WTC11 (cell line): ENCODE measurements at regions not wholly inside any gene's neighbourhood (a gene's known extent, or its start where the extent isn't known, plus 50 kb on each side); places are given as distances from the start of the nearest gene placed in this dataset.

Source experiments
- ATAC-seq: fragments of 200-7000 bp; cut with Tn5 transposase; 2 replicates; pipeline ENCODE4 v1.10.0; 2021; ENCODE audit warnings: mild to moderate bottlenecking, moderate library complexity
- CTCF ChIA-PET: fragments of 300-600 bp; sonication (Branson Sonifier 250); formaldehyde crosslinking; loops from one replicate; lab custom pipeline; 2021; ENCODE audit warnings: antibody characterized with exemption; lab: Charles Lee
- POLR2A ChIA-PET: fragments of 350-600 bp; sonication (Branson Sonifier 250); formaldehyde crosslinking; loops from one replicate; lab custom pipeline; 2021; ENCODE audit warnings: antibody characterized with exemption; lab: Charles Lee
- DNase-seq: peaks from one replicate; pipeline ENCODE4 v3.0.0; 2021; ENCODE audit warnings: low spot score
- H3K27ac Mint-ChIP-seq: 2 replicates; pipeline ENCODE4 v1.8.0; 2021; ENCODE audit warnings: mixed read lengths
- H3K27me3 Mint-ChIP-seq: 2 replicates; pipeline ENCODE4 v1.8.0; 2021; ENCODE audit warnings: low read depth, mild to moderate bottlenecking, moderate library complexity, mixed read lengths
- H3K36me3 Mint-ChIP-seq: 2 replicates; pipeline ENCODE4 v1.8.0; 2021; ENCODE audit warnings: mixed read lengths
- H3K4me1 Mint-ChIP-seq: 2 replicates; pipeline ENCODE4 v1.8.0; 2022; ENCODE audit warnings: mixed read lengths
- H3K4me3 Mint-ChIP-seq: 2 replicates; pipeline ENCODE4 v1.8.0; 2021; ENCODE audit warnings: mild to moderate bottlenecking, moderate library complexity, mixed read lengths
- H3K9me3 Mint-ChIP-seq: 2 replicates; pipeline ENCODE4 v1.8.0; 2021; ENCODE audit warnings: mixed read lengths
- CBFB ChIP-seq: sonication (generic); formaldehyde crosslinking; IDR thresholded peaks from 2 replicates; pipeline ENCODE4 v1.8.1; 2022; ENCODE audit warnings: mild to moderate bottlenecking, low read depth, missing genetic modification reagents
- CDX4 ChIP-seq: fragments of 250-450 bp; sonication (Bioruptor Pico); IDR thresholded peaks from 2 replicates; pipeline ENCODE4 v1.9.0; 2021; ENCODE audit warnings: moderate library complexity, mild to moderate bottlenecking, inconsistent platforms, borderline replicate concordance
- E2F5 ChIP-seq: sonication (generic); formaldehyde crosslinking; IDR thresholded peaks from 2 replicates; pipeline ENCODE4 v1.8.1; 2022; ENCODE audit warnings: mild to moderate bottlenecking, moderate library complexity, missing genetic modification reagents
- ESRRA ChIP-seq: sonication (generic); formaldehyde crosslinking; IDR thresholded peaks from 2 replicates; pipeline ENCODE4 v1.8.1; 2022; ENCODE audit warnings: mild to moderate bottlenecking, missing genetic modification reagents, borderline replicate concordance
- GABPB1 ChIP-seq: sonication (generic); formaldehyde crosslinking; IDR thresholded peaks from 2 replicates; pipeline ENCODE4 v1.8.1; 2023; ENCODE audit warnings: mild to moderate bottlenecking, missing genetic modification reagents
- OVOL2 ChIP-seq: fragments of 250-450 bp; sonication (Bioruptor Pico); IDR thresholded peaks from 2 replicates; pipeline ENCODE4 v1.9.0; 2021; ENCODE audit warnings: mild to moderate bottlenecking, borderline replicate concordance
- PRRX2 ChIP-seq: fragments of 250-450 bp; sonication (Bioruptor Pico); IDR thresholded peaks from 2 replicates; pipeline ENCODE4 v1.8.0; 2021; ENCODE audit warnings: mild to moderate bottlenecking
- SMAD4 ChIP-seq: sonication (generic); formaldehyde crosslinking; IDR thresholded peaks from 2 replicates; pipeline ENCODE4 v1.8.0; 2022; ENCODE audit warnings: mild to moderate bottlenecking, missing genetic modification reagents
- SP1 ChIP-seq: sonication (generic); formaldehyde crosslinking; conservative IDR thresholded peaks from 2 replicates; pipeline ENCODE4 v1.8.1; 2022; ENCODE audit warnings: missing genetic modification reagents
- TCF7 ChIP-seq: sonication (generic); formaldehyde crosslinking; IDR thresholded peaks from 2 replicates; pipeline ENCODE4 v1.8.0; 2022; ENCODE audit warnings: mild to moderate bottlenecking, low read depth, missing genetic modification reagents, moderate library complexity
- USF1 ChIP-seq: sonication (generic); formaldehyde crosslinking; IDR thresholded peaks from 2 replicates; pipeline ENCODE4 v1.8.0; 2022; ENCODE audit warnings: mild to moderate bottlenecking, missing genetic modification reagents
- ZNF121 ChIP-seq: sonication (generic); formaldehyde crosslinking; IDR thresholded peaks from 2 replicates; pipeline ENCODE4 v1.8.0; 2023; ENCODE audit warnings: missing genetic modification reagents
- ZNF423 ChIP-seq: fragments of 250-450 bp; sonication (Bioruptor Pico); IDR thresholded peaks from 2 replicates; pipeline ENCODE4 v2.1.2; 2022; ENCODE audit warnings: mild to moderate bottlenecking, moderate library complexity
- ZNF512 ChIP-seq: sonication (generic); formaldehyde crosslinking; IDR thresholded peaks from 2 replicates; pipeline ENCODE4 v1.8.1; 2022; ENCODE audit warnings: missing genetic modification reagents, borderline replicate concordance
- TF ChIP-seq, protein P1 (sequence below): sonication (generic); formaldehyde crosslinking; IDR thresholded peaks from 2 replicates; pipeline ENCODE4 v1.8.0; 2022; ENCODE audit warnings: mild to moderate bottlenecking, missing genetic modification reagents
- TF ChIP-seq, protein P2 (sequence below): sonication (generic); formaldehyde crosslinking; conservative IDR thresholded peaks from 2 replicates; pipeline ENCODE4 v1.8.1; 2023; ENCODE audit warnings: mild to moderate bottlenecking, low read depth, missing genetic modification reagents, moderate library complexity
- TF ChIP-seq, protein P3 (sequence below): fragments of 200-600 bp; IDR thresholded peaks from 2 replicates; pipeline ENCODE4 v1.8.0; 2022; ENCODE audit warnings: antibody characterized with exemption
- TF ChIP-seq, protein P4 (sequence below): sonication (generic); formaldehyde crosslinking; IDR thresholded peaks from 2 replicates; pipeline ENCODE4 v1.8.1; 2023; ENCODE audit warnings: mild to moderate bottlenecking, missing genetic modification reagents, borderline replicate concordance

- ATAC-seq (no peak), DNase-seq (no peak)
- no peaks in the 10 kb centered on the region for H3K36me3 Mint-ChIP-seq
- H3K4me3 Mint-ChIP-seq = no peak overlapping the region
- no peaks in the 10 kb centered on the region for H3K9me3 Mint-ChIP-seq
- no peak for TF ChIP-seq E2F5 (CRISPR knock-in tag)
- no peak for TF ChIP-seq CDX4
- TF ChIP-seq CBFB (CRISPR knock-in tag) = no peak
- TF ChIP-seq ZNF512 = no peak
- TF ChIP-seq ZNF423 (CRISPR knock-in tag) = no peak
- TF ChIP-seq GABPB1 (CRISPR knock-in tag) = no peak
- no peak for TF ChIP-seq USF1 (CRISPR knock-in tag)
- TF ChIP-seq SP1 (CRISPR knock-in tag) = no peak
- TF ChIP-seq ESRRA (CRISPR knock-in tag) = no peak
- TF ChIP-seq TCF7 = no peak
- TF ChIP-seq, protein P1, sequence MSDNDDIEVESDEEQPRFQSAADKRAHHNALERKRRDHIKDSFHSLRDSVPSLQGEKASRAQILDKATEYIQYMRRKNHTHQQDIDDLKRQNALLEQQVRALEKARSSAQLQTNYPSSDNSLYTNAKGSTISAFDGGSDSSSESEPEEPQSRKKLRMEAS = no peak
- TF ChIP-seq PRRX2 (CRISPR knock-in tag) = no peak
- TF ChIP-seq, protein P2, sequence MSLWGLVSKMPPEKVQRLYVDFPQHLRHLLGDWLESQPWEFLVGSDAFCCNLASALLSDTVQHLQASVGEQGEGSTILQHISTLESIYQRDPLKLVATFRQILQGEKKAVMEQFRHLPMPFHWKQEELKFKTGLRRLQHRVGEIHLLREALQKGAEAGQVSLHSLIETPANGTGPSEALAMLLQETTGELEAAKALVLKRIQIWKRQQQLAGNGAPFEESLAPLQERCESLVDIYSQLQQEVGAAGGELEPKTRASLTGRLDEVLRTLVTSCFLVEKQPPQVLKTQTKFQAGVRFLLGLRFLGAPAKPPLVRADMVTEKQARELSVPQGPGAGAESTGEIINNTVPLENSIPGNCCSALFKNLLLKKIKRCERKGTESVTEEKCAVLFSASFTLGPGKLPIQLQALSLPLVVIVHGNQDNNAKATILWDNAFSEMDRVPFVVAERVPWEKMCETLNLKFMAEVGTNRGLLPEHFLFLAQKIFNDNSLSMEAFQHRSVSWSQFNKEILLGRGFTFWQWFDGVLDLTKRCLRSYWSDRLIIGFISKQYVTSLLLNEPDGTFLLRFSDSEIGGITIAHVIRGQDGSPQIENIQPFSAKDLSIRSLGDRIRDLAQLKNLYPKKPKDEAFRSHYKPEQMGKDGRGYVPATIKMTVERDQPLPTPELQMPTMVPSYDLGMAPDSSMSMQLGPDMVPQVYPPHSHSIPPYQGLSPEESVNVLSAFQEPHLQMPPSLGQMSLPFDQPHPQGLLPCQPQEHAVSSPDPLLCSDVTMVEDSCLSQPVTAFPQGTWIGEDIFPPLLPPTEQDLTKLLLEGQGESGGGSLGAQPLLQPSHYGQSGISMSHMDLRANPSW = no peak
- TF ChIP-seq, protein P3, sequence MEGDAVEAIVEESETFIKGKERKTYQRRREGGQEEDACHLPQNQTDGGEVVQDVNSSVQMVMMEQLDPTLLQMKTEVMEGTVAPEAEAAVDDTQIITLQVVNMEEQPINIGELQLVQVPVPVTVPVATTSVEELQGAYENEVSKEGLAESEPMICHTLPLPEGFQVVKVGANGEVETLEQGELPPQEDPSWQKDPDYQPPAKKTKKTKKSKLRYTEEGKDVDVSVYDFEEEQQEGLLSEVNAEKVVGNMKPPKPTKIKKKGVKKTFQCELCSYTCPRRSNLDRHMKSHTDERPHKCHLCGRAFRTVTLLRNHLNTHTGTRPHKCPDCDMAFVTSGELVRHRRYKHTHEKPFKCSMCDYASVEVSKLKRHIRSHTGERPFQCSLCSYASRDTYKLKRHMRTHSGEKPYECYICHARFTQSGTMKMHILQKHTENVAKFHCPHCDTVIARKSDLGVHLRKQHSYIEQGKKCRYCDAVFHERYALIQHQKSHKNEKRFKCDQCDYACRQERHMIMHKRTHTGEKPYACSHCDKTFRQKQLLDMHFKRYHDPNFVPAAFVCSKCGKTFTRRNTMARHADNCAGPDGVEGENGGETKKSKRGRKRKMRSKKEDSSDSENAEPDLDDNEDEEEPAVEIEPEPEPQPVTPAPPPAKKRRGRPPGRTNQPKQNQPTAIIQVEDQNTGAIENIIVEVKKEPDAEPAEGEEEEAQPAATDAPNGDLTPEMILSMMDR = no peak
- H3K27ac Mint-ChIP-seq = no peak overlapping the region; the same call in 1 of the 2 replicates
- ChIA-PET CTCF (interaction anchor here (1.1 kb wide), 1 partner anchor 25 kb away, joined by 4 read pairs; no protein-coding TSS in a partner anchor), POLR2A (no interaction called here)
- no peaks in the 10 kb centered on the region for H3K27me3 Mint-ChIP-seq
- H3K4me1 Mint-ChIP-seq = peaks cover 36% of the 10 kb centered on the region
Observed at GRCh38 chr22:27441706-27442475, 359.7 kb downstream of the MN1 start.

- H3K9me3 Mint-ChIP-seq = no peaks in the 10 kb centered on the region
- DNase-seq (no peak), ATAC-seq (no peak)
- no peaks in the 10 kb centered on the region for H3K36me3 Mint-ChIP-seq
- H3K4me3 Mint-ChIP-seq = no peak overlapping the region
- H3K27ac Mint-ChIP-seq = no peak overlapping the region
- peaks cover 40% of the 10 kb centered on the region for H3K4me1 Mint-ChIP-seq
- H3K27me3 Mint-ChIP-seq = no peaks in the 10 kb centered on the region
- CTCF ChIA-PET = interaction anchor here (0.9 kb wide), 1 partner anchor 25 kb away, joined by 3 read pairs; no protein-coding TSS in a partner anchor
- POLR2A ChIA-PET = no interaction called here
- TF ChIP-seq ZNF121 (no peak), SMAD4 (no peak), OVOL2 (CRISPR knock-in tag) (no peak), CBFB (CRISPR knock-in tag) (no peak), ESRRA (CRISPR knock-in tag) (no peak)
- TF ChIP-seq, protein P4, sequence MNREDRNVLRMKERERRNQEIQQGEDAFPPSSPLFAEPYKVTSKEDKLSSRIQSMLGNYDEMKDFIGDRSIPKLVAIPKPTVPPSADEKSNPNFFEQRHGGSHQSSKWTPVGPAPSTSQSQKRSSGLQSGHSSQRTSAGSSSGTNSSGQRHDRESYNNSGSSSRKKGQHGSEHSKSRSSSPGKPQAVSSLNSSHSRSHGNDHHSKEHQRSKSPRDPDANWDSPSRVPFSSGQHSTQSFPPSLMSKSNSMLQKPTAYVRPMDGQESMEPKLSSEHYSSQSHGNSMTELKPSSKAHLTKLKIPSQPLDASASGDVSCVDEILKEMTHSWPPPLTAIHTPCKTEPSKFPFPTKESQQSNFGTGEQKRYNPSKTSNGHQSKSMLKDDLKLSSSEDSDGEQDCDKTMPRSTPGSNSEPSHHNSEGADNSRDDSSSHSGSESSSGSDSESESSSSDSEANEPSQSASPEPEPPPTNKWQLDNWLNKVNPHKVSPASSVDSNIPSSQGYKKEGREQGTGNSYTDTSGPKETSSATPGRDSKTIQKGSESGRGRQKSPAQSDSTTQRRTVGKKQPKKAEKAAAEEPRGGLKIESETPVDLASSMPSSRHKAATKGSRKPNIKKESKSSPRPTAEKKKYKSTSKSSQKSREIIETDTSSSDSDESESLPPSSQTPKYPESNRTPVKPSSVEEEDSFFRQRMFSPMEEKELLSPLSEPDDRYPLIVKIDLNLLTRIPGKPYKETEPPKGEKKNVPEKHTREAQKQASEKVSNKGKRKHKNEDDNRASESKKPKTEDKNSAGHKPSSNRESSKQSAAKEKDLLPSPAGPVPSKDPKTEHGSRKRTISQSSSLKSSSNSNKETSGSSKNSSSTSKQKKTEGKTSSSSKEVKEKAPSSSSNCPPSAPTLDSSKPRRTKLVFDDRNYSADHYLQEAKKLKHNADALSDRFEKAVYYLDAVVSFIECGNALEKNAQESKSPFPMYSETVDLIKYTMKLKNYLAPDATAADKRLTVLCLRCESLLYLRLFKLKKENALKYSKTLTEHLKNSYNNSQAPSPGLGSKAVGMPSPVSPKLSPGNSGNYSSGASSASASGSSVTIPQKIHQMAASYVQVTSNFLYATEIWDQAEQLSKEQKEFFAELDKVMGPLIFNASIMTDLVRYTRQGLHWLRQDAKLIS (CRISPR knock-in tag) = no peak
Observed at GRCh38 chr22:27443306-27443705, 358.2 kb downstream of the MN1 start.
